HG03280 (cell line): ENCODE measurements at regions not wholly inside any gene's neighbourhood (a gene's known extent, or its start where the extent isn't known, plus 50 kb on each side); places are given as distances from the start of the nearest gene placed in this dataset.
"Not testable (repeated sequence)": the region's sequence is repeated elsewhere in the genome, so short reads cannot be mapped to it uniquely, and the experiment has no call there.

Source experiments
- ATAC-seq: cut with Tn5 transposase; IDR thresholded peaks from one replicate; pipeline ENCODE4 v1.9.1; 2021; ENCODE audit warnings: mild to moderate bottlenecking, moderate library complexity; ENCODE audit not compliant: unreplicated experiment

GRCh38 chr10:78406648-78407008 lies 373.0 kb downstream of the RPS24 start:
- no peak for ATAC-seq

DNA sequence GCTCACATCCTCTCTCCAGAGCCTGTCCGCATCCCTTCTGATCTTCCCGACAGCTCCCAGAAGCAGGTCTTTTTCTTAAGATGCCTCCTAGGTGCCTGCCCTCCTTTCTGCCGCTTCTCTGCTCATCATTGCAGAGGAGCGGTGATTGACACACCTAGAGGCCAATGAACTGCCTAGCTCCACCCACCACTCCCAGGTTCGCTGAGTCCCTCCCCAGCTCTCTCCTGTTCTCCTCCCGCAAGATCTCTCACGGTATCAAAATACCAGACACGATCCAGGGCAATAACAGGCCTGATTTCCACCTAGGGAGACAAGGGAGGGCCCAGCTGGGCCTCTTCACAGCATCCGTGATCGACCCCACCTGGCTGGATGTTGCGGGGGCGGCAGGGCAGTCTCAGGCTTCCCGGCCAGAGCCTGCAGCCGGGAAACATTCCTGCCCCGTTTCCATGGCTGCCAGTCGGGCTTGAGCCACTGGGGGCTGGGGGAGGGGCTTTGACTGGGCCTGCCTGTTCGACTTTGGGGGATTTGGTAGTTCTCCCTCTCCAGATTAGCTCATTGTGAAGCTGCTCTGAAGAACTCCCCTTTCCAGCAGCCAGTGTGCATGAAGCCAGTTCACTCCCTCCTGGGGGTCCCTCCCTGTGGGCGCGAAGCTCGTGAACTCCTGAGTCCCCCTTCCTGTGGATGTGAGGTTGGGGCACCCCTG lies 373.5 kb downstream of the RPS24 start:
- no peak for ATAC-seq

DNA sequence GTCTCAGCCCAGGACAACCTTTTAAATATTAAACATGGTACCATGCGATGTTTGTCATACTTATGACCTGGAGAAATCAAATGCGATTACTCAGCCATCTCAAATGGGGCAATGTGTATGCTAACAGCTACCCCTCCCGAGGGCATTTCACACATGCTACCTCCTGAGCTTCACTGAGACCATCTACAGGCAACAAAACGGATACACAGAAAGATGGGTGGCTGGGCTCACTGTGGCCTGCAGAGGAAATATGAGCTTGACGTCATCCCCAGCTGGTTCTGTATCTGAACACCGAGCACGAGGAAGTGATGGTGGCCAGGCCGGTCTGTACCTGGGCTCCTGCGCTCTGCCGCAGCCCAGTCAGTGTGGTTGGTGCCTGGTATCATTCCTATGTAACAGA lies 374.3 kb downstream of the RPS24 start:
- ATAC-seq, result no peak

- no peak for ATAC-seq
These were observed 375.2 kb downstream of the RPS24 start for GRCh38 chr10:78408671-78409472.

GRCh38 chr10:78410046-78410965 lies 376.6 kb downstream of the RPS24 start:
- no peak for ATAC-seq

DNA sequence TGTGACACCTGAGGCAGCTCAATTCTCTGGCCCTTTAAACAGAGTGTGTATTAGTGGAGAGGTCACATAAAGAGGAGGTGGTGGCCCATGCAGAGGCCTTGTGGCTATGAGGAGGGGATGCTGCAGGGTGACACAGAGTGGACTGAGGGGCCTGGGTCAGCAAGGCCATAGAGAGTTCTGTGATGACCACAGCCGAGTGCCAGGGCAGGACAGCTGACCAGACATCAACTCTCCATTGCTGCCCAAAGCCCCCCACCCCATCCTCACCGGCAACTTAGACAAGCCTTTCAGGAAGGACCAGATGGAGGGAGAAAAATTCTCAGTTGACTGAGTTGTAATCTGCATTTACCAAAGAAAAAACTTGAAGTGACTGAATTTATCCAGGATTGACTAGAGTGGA lies 378.1 kb downstream of the RPS24 start:
- ATAC-seq, result no peak

- no peak for ATAC-seq
These were observed 378.9 kb downstream of the RPS24 start for GRCh38 chr10:78412605-78413004.

DNA sequence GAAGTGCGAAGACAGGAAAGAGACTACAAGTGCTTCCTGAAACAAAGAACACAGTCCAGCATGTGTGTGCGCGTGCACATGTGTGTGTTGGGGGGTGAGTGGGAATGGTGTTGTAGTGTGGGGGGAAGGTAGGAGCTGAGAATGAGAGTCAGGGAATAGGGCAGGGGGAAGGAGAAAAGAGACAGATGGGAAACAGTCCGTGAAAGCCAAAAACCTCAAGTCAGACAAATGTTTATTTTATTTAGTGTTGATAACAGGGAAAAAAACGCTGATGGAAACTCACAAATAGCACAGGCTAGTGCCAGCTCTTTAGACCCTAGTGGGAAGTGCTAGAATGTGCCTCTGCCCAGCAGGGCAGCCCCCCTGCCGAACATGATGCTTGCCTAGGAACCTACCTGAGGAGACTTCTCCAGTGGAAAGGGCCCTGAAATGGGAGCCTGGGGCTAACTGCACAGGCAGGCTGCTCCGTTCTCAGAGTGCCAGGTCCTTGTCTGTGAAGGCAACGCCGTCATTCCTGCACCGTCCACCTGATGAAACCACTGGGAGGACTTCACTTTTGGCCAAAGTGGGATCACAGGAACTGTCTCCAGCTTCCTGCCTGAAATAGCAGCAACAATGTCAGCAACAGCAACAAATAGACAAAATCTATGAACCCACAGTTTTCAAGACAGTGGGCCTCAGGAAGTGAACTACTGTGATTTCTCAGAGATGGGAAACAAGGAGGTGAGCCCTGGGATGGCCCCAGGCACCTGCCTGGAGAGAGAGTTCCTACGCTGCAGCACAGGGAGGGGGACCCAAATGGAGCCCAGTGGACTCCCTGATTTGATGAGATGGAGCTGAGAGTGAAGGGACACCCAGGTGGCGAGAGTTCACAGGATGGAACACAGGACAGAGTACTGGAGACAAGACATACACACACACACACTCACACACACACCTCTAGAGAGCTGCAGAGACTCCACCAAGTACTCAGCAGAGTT lies 379.7 kb downstream of the RPS24 start:
- no peak for ATAC-seq

- ATAC-seq, result no peak
These were observed 380.7 kb downstream of the RPS24 start for GRCh38 chr10:78414380-78414779.

DNA sequence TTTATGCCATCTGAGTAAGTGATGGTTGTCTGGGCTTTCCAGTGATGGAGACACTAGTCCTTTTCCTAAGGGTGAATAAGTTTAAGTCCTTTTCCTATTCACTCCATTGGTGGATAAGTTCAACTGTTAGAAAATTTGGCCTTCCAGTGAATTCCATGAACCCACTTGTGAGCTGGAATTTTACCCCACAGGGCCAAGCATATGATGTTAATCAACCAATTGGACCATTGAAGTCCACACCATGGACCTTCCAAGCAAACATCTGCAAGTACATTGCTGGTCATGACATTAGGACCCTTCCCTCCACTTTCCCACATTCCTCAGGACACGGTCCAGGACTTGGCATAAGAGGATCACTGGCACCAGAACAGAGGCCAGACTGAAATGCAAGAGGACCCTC lies 381.4 kb downstream of the RPS24 start:
- ATAC-seq, result no peak

- no peak for ATAC-seq
These were observed 382.7 kb downstream of the RPS24 start for GRCh38 chr10:78416031-78417011.

- ATAC-seq, result no peak
These were observed 384.0 kb downstream of the RPS24 start for GRCh38 chr10:78417425-78418370.

DNA sequence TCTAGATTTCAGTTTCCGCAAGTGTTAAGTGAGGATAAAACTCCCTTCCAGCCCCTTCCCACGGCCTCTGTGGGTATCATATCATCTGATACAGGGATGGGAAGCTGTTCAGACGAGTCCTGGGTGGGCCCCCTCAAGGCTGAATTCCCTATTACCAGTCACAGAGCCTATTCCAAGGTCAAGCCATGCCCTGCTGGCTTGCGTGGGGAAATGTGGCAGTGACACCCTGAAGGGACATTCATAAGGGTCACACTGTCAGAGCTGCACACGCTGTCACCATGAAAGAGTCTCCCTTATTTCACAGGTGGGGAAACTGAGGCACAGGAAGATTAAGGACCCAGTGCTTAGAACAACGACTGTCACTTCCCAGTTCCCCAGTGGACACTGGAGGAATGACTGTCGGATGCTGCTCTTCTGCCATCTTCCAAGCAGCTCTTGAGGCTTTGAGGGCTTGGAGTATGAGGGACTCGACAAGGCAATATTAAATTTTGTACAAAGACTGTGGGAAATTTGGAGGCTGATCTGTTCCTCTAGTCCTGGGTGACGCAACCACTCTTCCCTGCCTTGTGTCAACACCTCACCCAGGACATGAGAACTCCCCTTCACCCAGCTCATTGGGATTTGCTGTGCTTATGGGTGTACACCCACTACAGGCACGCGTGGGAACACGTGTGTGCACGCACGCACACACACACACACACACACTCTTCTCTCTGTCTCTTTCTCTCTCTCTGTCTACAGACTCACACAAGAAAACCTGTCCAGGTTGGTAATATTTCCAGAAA lies 386.0 kb downstream of the RPS24 start:
- no peak for ATAC-seq

DNA sequence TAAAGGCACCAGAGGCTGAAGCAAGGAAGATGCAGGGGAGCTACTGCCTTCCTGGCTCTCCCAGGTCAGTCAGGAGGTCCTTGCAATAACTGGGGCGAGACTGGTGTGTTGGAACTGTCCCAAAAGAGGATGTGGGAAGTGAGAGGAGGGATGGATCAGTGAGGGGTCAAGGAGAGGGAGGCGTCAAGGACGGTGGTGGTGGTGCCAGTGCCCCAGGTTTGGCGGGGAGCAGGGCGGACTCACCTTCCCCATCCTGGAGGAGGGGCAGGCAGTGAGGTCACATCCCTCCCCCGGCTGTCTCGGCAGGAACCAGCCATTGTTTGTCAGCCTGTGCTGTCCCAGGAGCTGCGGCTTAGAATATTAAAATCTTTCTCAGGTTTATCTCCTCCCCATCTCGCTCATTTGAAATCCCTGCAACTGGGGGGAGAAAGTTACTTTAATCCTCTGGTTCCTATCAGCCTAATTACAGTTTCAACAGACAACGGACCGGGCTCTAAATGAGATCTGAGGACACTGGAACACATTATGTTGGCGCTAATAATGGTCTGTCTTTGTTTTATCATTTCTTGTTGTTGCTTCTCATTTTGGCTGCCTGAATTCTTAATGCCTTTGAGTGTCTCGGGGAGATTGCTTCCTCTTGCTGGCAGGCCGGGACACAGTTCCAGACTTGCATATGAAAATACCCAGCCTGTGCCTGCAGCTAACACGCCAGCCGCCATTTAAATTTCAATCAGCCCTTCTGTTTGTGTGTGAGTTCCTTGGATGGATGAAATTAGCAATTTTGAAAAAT lies 387.5 kb downstream of the RPS24 start:
- no peak for ATAC-seq

DNA sequence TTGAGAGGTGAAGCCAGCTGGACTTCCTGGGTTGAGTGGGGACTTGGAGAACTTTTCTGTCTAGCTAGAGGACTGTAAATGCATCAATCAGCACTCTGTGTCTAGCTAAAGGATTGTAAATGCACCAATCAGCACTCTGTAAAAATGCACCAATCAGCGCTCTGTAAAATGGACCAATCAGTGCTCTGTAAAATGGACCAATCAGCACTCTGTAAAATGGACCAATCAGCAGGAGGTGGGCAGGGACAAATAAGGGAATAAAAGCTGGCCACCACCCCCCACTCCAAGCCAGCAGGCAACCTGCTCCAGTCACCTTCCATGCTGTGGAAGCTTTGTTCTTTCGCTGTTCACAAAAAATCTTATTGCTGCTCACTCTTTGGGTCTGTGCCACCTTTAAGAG lies 390.4 kb downstream of the RPS24 start:
- not testable (repeated sequence) for ATAC-seq

- no peak for ATAC-seq
These were observed 391.1 kb downstream of the RPS24 start for GRCh38 chr10:78424723-78425122.
